B cell (primary cell): ENCODE measurements at regions not wholly inside any gene's neighbourhood (a gene's known extent, or its start where the extent isn't known, plus 50 kb on each side); places are given as distances from the start of the nearest gene placed in this dataset.
"Not testable (repeated sequence)": the region's sequence is repeated elsewhere in the genome, so short reads cannot be mapped to it uniquely, and the experiment has no call there.

ENCODE experiments used
- ATAC-seq: fragments of 200-7000 bp; cut with Tn5 transposase; one replicate; pipeline ENCODE4 v1.10.0; 2021; ENCODE audit warnings: low read depth, mild to moderate bottlenecking, moderate number of reproducible peaks, moderate library complexity
- CTCF ChIA-PET: fragments of 350-600 bp; sonication (Branson Sonifier 250); formaldehyde crosslinking; loops from one replicate; lab custom pipeline; 2021; ENCODE audit warnings: antibody characterized with exemption, inconsistent platforms; lab: Charles Lee
- POLR2A ChIA-PET: fragments of 350-600 bp; sonication (Branson Sonifier 250); formaldehyde crosslinking; loops from one replicate; lab custom pipeline; 2021; ENCODE audit warnings: antibody characterized with exemption; lab: Charles Lee
- DNase-seq: peaks from one replicate; pipeline ENCODE4 v3.0.0; 2013
- H2AFZ ChIP-seq: 2 replicates; pipeline ENCODE4 v1.6.1; 2012; ENCODE audit warnings: mild to moderate bottlenecking, low read depth, low read length; ENCODE audit not compliant: insufficient read depth, poor library complexity, severe bottlenecking
- H3K27ac ChIP-seq, 2 donors: 1 replicate in 1 of 2; 2 replicates in 1 of 2; pipeline ENCODE4 v1.5.1; 2012 to 2013; ENCODE audit warnings: low read length in 2 of 2, mild to moderate bottlenecking in 2 of 2, moderate library complexity in 1 of 2
- H3K27me3 ChIP-seq, 4 experiments: fragments of 200-600 bp in 1 of 4; sonication (generic) in 1 of 4; replicated peaks in 1 of 4; 1 replicate in 2 of 4; 2 replicates in 2 of 4; pipeline versions ENCODE4 v1.6.1 to v1.7.0; 2013 to 2016; ENCODE audit warnings: low read length in 3 of 4, mild to moderate bottlenecking in 2 of 4, mixed read lengths in 1 of 4, moderate library complexity in 1 of 4; ENCODE audit not compliant: insufficient read depth in 4 of 4, control insufficient read depth in 3 of 4; ENCODE audit errors: control extremely low read depth in 1 of 4
- H3K36me3 ChIP-seq, 2 experiments: replicated peaks in 1 of 2; 1 replicate in 1 of 2; 2 replicates in 1 of 2; pipeline versions ENCODE4 v1.6.1 to v1.7.1; 2013; ENCODE audit warnings: low read length in 1 of 2; ENCODE audit not compliant: insufficient read depth in 2 of 2, control insufficient read depth in 1 of 2; ENCODE audit errors: control extremely low read depth in 1 of 2, extremely low read depth in 1 of 2
- H3K4me1 ChIP-seq, 2 donors: fragments of 200-600 bp in 1 of 2; sonication (generic) in 1 of 2; 1 replicate in 1 of 2; 2 replicates in 1 of 2; pipeline versions ENCODE4 v1.5.1 to v1.6.1; 2013 to 2017; ENCODE audit warnings: low read length in 2 of 2; ENCODE audit not compliant: control insufficient read depth in 2 of 2, insufficient read depth in 2 of 2
- H3K4me2 ChIP-seq: replicated peaks from 2 replicates; pipeline ENCODE3; 2012; ENCODE audit warnings: mild to moderate bottlenecking, low read depth, low read length; ENCODE audit not compliant: poor library complexity, severe bottlenecking
- H3K4me3 ChIP-seq, 5 experiments: fragments of 200-600 bp in 1 of 5; sonication (generic) in 1 of 5; 1 replicate in 3 of 5; 2 replicates in 2 of 5; pipeline versions ENCODE4 v1.5.1 to v1.7.0; 2011 to 2016; ENCODE audit warnings: low read length in 4 of 5, mild to moderate bottlenecking in 4 of 5, low read depth in 2 of 5, control low read depth in 1 of 5, moderate library complexity in 1 of 5; ENCODE audit not compliant: insufficient read depth in 1 of 5; ENCODE audit errors: control extremely low read depth in 1 of 5, extremely low read depth in 1 of 5
- H3K79me2 ChIP-seq: fragments of 200-600 bp; sonication (generic); one replicate; pipeline ENCODE4 v1.6.0; 2016; ENCODE audit warnings: low read length; ENCODE audit not compliant: control insufficient read depth, insufficient read depth
- H3K9ac ChIP-seq: fragments of 200-600 bp; sonication (generic); 2 replicates; pipeline ENCODE4 v1.6.1; 2017; ENCODE audit warnings: mild to moderate bottlenecking, low read length, moderate library complexity
- H3K9me3 ChIP-seq, 3 donors: one replicate each; pipeline versions ENCODE4 v1.6.1 to v1.7.1; 2013; ENCODE audit warnings: low read length in 2 of 3; ENCODE audit not compliant: control insufficient read depth in 2 of 3, insufficient read depth in 1 of 3; ENCODE audit errors: control extremely low read depth in 1 of 3
- H4K20me1 ChIP-seq: 2 replicates; pipeline ENCODE4 v1.6.0; 2012; ENCODE audit warnings: mild to moderate bottlenecking, low read length; ENCODE audit not compliant: insufficient read depth, control insufficient read depth, poor library complexity, severe bottlenecking
- H3K27ac Mint-ChIP-seq: one replicate; pipeline ENCODE4 v1.8.0; 2021; ENCODE audit warnings: mixed read lengths
- H3K27me3 Mint-ChIP-seq: one replicate; pipeline ENCODE4 v1.8.0; 2021; ENCODE audit warnings: mixed read lengths
- H3K4me1 Mint-ChIP-seq: one replicate; pipeline ENCODE4 v1.8.0; 2021; ENCODE audit warnings: mixed read lengths
- H3K4me3 Mint-ChIP-seq: one replicate; pipeline ENCODE4 v1.8.0; 2021; ENCODE audit warnings: mixed read lengths
- H3K9me3 Mint-ChIP-seq: one replicate; pipeline ENCODE4 v1.8.0; 2022; ENCODE audit warnings: mixed read lengths; ENCODE audit not compliant: insufficient read depth
- EZH2 ChIP-seq: IDR thresholded peaks from 2 replicates; pipeline ENCODE4 v1.6.1; 2012; ENCODE audit warnings: borderline replicate concordance, low read depth, mild to moderate bottlenecking, moderate library complexity, low read length; ENCODE audit not compliant: insufficient read depth, poor library complexity, severe bottlenecking
- WGBS: methylation state at CpG from one replicate; pipeline ENCODE4 v1.1.5; 2013; ENCODE audit warnings: missing lambda C conversion rate; ENCODE audit not compliant: insufficient coverage; 5-methylcytosine and 5-hydroxymethylcytosine counted together
- intact Hi-C: fragments of 100-400 bp; cut with micrococcal nuclease; formaldehyde crosslinking; loops from one replicate; pipeline ENCODE4 v1.10.0; 2022
- TF ChIP-seq, protein P1 (sequence below): fragments of 200-600 bp; IDR thresholded peaks from one replicate; pipeline ENCODE4 v1.8.0; 2022; ENCODE audit warnings: antibody characterized with exemption, mild to moderate bottlenecking

DNA sequence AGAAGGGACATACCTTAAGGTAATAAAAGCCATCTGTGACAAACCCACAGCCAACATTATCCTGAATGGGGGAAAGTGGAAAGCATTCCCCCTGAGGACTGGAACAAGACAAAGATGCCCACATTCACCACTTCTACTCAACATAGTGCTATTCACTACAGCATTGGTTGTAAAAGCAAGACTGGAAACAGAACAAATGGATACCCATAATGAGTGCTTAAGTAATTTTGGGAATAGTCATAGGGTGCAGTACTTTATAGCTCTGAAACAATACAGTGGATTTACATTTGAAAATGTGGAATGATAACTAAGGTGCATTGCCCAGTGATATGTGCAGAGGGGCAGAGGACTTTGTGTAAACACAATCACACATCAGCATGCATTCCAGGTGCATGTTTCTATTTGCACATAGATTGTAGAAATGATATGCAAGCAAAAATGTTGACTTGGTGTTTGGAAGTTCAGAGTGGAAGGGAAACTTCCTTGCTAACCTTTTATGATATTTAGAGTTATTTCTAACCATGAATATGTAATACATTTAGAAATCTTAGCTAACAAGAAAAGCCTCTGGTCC lies 112.3 kb downstream of the IGLL1 start:
- intact Hi-C loops, result no loop called here
- TF ChIP-seq, protein P1, sequence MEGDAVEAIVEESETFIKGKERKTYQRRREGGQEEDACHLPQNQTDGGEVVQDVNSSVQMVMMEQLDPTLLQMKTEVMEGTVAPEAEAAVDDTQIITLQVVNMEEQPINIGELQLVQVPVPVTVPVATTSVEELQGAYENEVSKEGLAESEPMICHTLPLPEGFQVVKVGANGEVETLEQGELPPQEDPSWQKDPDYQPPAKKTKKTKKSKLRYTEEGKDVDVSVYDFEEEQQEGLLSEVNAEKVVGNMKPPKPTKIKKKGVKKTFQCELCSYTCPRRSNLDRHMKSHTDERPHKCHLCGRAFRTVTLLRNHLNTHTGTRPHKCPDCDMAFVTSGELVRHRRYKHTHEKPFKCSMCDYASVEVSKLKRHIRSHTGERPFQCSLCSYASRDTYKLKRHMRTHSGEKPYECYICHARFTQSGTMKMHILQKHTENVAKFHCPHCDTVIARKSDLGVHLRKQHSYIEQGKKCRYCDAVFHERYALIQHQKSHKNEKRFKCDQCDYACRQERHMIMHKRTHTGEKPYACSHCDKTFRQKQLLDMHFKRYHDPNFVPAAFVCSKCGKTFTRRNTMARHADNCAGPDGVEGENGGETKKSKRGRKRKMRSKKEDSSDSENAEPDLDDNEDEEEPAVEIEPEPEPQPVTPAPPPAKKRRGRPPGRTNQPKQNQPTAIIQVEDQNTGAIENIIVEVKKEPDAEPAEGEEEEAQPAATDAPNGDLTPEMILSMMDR, result no peak
- TF ChIP-seq EZH2, result no peak
- no peak overlapping the region for H3K4me3 Mint-ChIP-seq
- no peaks in the 10 kb centered on the region for H3K9me3 ChIP-seq
- H3K4me2 ChIP-seq, result no peak overlapping the region
- ChIA-PET CTCF (no interaction called here), POLR2A (no interaction called here)
- no peaks in the 10 kb centered on the region for H3K36me3 ChIP-seq
- H3K27me3 Mint-ChIP-seq, result no peaks in the 10 kb centered on the region
- no peaks in the 10 kb centered on the region for H3K79me2 ChIP-seq
- H3K4me3 ChIP-seq, result no peak overlapping the region
- H3K27me3 ChIP-seq, result peaks cover 0 to 5% (median 2%) of the 10 kb centered on the region in 4 experiments
- no peak overlapping the region for H3K27ac ChIP-seq
- peaks cover 0 to 11% of the 10 kb centered on the region in 2 donors for H3K4me1 ChIP-seq
- H3K9me3 Mint-ChIP-seq, result no peaks in the 10 kb centered on the region
- H3K4me1 Mint-ChIP-seq, result peaks cover 14% of the 10 kb centered on the region
- no peak overlapping the region for H3K9ac ChIP-seq
- ATAC-seq, result no peak
- H3K27ac Mint-ChIP-seq, result no peak overlapping the region
- H2AFZ ChIP-seq, result no peak overlapping the region
- no peaks in the 10 kb centered on the region for H4K20me1 ChIP-seq
- no peak for DNase-seq

DNA sequence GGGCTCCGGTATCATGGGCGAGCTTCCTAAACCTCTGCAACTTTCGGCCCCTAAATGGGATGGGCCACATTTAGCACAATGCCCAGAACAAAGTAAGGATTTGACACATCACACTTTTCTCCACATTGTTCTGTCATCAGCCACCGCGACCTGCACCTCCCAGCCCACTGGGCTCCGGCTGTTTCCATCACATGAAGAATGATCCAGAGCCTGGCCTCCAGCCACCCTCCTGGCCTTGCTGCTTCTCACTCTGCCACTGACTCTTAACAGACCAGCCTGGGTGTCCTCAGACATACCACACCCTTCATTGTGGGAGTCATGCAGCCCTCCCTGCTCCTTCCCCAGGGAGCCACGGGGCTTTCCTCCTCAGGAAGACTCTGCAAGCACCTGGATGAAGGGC lies 113.7 kb downstream of the IGLL1 start:
- POLR2A ChIA-PET, result no interaction called here
- CTCF ChIA-PET, result no interaction called here
- no peaks in the 10 kb centered on the region for H3K79me2 ChIP-seq
- intact Hi-C loops, result no loop called here
- DNase-seq, result no peak
- no peaks in the 10 kb centered on the region for H3K9me3 Mint-ChIP-seq
- H3K27me3 Mint-ChIP-seq, result no peaks in the 10 kb centered on the region
- no peaks in the 10 kb centered on the region for H3K9me3 ChIP-seq
- no peak for ATAC-seq
- H3K4me3 Mint-ChIP-seq, result no peak overlapping the region
- 90% methylated on average over 7 of the region's 7 CpGs for WGBS
- H3K36me3 ChIP-seq, result no peaks in the 10 kb centered on the region
- H3K4me3 ChIP-seq, result no peak overlapping the region
- H3K4me2 ChIP-seq, result no peak overlapping the region
- H3K27ac ChIP-seq, result no peak overlapping the region
- no peak overlapping the region for H3K9ac ChIP-seq
- H3K4me1 ChIP-seq, result no peaks in the 10 kb centered on the region
- H2AFZ ChIP-seq, result no peak overlapping the region
- no peaks in the 10 kb centered on the region for H3K4me1 Mint-ChIP-seq
- H3K27me3 ChIP-seq, result peaks cover 0 to 11% (median 5%) of the 10 kb centered on the region in 4 experiments
- H3K27ac Mint-ChIP-seq, result no peak overlapping the region
- no peak for TF ChIP-seq EZH2
- TF ChIP-seq, protein P1, result no peak
- H4K20me1 ChIP-seq, result no peaks in the 10 kb centered on the region

DNA sequence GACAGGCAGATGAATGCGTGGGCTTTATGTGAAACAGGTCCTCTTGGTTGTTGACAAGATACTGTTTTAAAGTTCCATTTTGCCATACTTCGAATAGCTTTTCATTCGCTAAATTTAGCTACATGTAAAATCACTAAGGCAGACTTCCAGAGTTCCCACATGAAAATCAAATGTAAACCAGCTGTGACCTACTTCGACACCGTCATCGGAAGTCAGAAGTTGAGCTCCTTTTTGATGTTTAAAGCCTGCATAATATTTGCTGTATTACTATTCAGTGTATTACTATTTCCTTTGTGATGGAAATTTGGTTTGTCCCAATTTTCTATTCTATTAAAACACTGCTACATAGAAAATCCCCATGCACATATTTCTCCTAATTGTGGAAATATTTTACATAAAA lies 115.3 kb downstream of the IGLL1 start:
- H3K4me1 Mint-ChIP-seq, CTCF ChIA-PET, H3K4me3 ChIP-seq, intact Hi-C loops, H2AFZ ChIP-seq, H3K4me3 Mint-ChIP-seq, H3K9me3 Mint-ChIP-seq, H3K9ac ChIP-seq, H3K4me2 ChIP-seq, H3K27ac Mint-ChIP-seq, ATAC-seq, H3K4me1 ChIP-seq, H3K27me3 Mint-ChIP-seq, H3K9me3 ChIP-seq, H4K20me1 ChIP-seq, DNase-seq, POLR2A ChIA-PET, H3K79me2 ChIP-seq, H3K27ac ChIP-seq, H3K36me3 ChIP-seq: not testable (repeated sequence)
- WGBS, result 100% methylated on average over 2 of the region's 6 CpGs
- peaks cover 0 to 15% (median 5%) of the 10 kb centered on the region in 4 experiments for H3K27me3 ChIP-seq
